C1 segment of cervical spinal cord (tissue), 14 donors: ENCODE measurements at regions not wholly inside any gene's neighbourhood (a gene's known extent, or its start where the extent isn't known, plus 50 kb on each side); places are given as distances from the start of the nearest gene placed in this dataset.
A peak's percentile ranks its signal among the peaks of the same experiment; 100 is the strongest.

Experiments
- DNase-seq, 14 donors: peaks; one replicate each; lab custom pipeline; 2025; lab: John Stamatoyannopoulos, UW

- DNase-seq: no peak
Measured at GRCh38 chr15:35657679-35658311, 111.8 kb upstream of the DPH6 start.

- no peak for DNase-seq
Measured at GRCh38 chr15:35663956-35664355, 118.0 kb upstream of the DPH6 start.

- no peak for DNase-seq
Measured at GRCh38 chr15:35665896-35666536, 120.1 kb upstream of the DPH6 start.

GRCh38 chr15:35667908-35668307, 121.9 kb upstream of the DPH6 start:
- DNase-seq: no peak

- DNase-seq: no peak
Measured at GRCh38 chr15:35669021-35669420, 123.1 kb upstream of the DPH6 start.

GRCh38 chr15:35669432-35670045, 123.6 kb upstream of the DPH6 start:
- no peak for DNase-seq

GRCh38 chr15:35671197-35671596, 125.2 kb upstream of the DPH6 start:
- no peak for DNase-seq

- DNase-seq: no peak
Measured at GRCh38 chr15:35671981-35672380, 126.0 kb upstream of the DPH6 start.

GRCh38 chr15:35673093-35673684, 127.2 kb upstream of the DPH6 start:
- no peak for DNase-seq

- no peak for DNase-seq
Measured at GRCh38 chr15:35674873-35675781, 129.2 kb upstream of the DPH6 start.

- no peak for DNase-seq
Measured at GRCh38 chr15:35678774-35679173, 132.8 kb upstream of the DPH6 start.

- no peak for DNase-seq
Measured at GRCh38 chr15:35679186-35679585, 133.2 kb upstream of the DPH6 start.

GRCh38 chr15:35680951-35681350, 135.0 kb upstream of the DPH6 start:
- no peak for DNase-seq

- DNase-seq: no peak
Measured at GRCh38 chr15:35686347-35686746, 140.4 kb upstream of the DPH6 start.

- no peak for DNase-seq
Measured at GRCh38 chr15:35689266-35689665, 143.3 kb upstream of the DPH6 start.

GRCh38 chr15:35690089-35690488, 144.1 kb upstream of the DPH6 start:
- no peak for DNase-seq

- peak in 1 of 14 donors; percentile 2 for DNase-seq
Measured at GRCh38 chr15:35690698-35691116, 144.7 kb upstream of the DPH6 start.

GRCh38 chr15:35691173-35691761, 145.3 kb upstream of the DPH6 start:
- DNase-seq: no peak

- no peak for DNase-seq
Measured at GRCh38 chr15:35691891-35692867, 146.2 kb upstream of the DPH6 start.

GRCh38 chr15:35693286-35693685, 147.3 kb upstream of the DPH6 start:
- DNase-seq: no peak
